HG03521 (cell line): ENCODE measurements at regions not wholly inside any gene's neighbourhood (a gene's known extent, or its start where the extent isn't known, plus 50 kb on each side); places are given as distances from the start of the nearest gene placed in this dataset.
"Not testable (repeated sequence)": the region's sequence is repeated elsewhere in the genome, so short reads cannot be mapped to it uniquely, and the experiment has no call there.

Experiments used
- ATAC-seq: cut with Tn5 transposase; IDR thresholded peaks from one replicate; pipeline ENCODE4 v1.9.1; 2021; ENCODE audit warnings: mild to moderate bottlenecking, moderate library complexity; ENCODE audit not compliant: unreplicated experiment

GRCh38 chr4:127307996-127308395, 324.8 kb upstream of the INTU start:
- no peak for ATAC-seq

- ATAC-seq: no peak
Measured at GRCh38 chr4:127309369-127310102, 323.2 kb upstream of the INTU start.

GRCh38 chr4:127311371-127311770, 321.4 kb upstream of the INTU start:
- ATAC-seq: no peak

- ATAC-seq: no peak
Measured at GRCh38 chr4:127311924-127312323, 320.8 kb upstream of the INTU start.

- no peak for ATAC-seq
Measured at GRCh38 chr4:127313767-127314166, 319.0 kb upstream of the INTU start.

- no peak for ATAC-seq
Measured at GRCh38 chr4:127327491-127327890, 305.3 kb upstream of the INTU start.

GRCh38 chr4:127335073-127335620, 297.6 kb upstream of the INTU start:
- no peak for ATAC-seq

GRCh38 chr4:127335732-127336131, 297.0 kb upstream of the INTU start:
- ATAC-seq: no peak

- ATAC-seq: not testable (repeated sequence)
Measured at GRCh38 chr4:127343123-127343522, 289.6 kb upstream of the INTU start.

- no peak for ATAC-seq
Measured at GRCh38 chr4:127344071-127344470, 288.7 kb upstream of the INTU start.

GRCh38 chr4:127347936-127348335, 284.8 kb upstream of the INTU start:
- ATAC-seq: no peak

- no peak for ATAC-seq
Measured at GRCh38 chr4:127352220-127353113, 280.3 kb upstream of the INTU start.

- ATAC-seq: no peak
Measured at GRCh38 chr4:127355743-127356142, 277.0 kb upstream of the INTU start.

GRCh38 chr4:127357765-127358164, 275.0 kb upstream of the INTU start:
- ATAC-seq: no peak

GRCh38 chr4:127362686-127363085, 270.1 kb upstream of the INTU start:
- no peak for ATAC-seq

GRCh38 chr4:127364397-127364796, 268.4 kb upstream of the INTU start:
- ATAC-seq: no peak

GRCh38 chr4:127364911-127365310, 267.8 kb upstream of the INTU start:
- no peak for ATAC-seq

GRCh38 chr4:127370604-127371003, 262.2 kb upstream of the INTU start:
- ATAC-seq: no peak

- no peak for ATAC-seq
Measured at GRCh38 chr4:127379499-127379898, 253.3 kb upstream of the INTU start.

- ATAC-seq: not testable (repeated sequence)
Measured at GRCh38 chr4:127379948-127380347, 252.8 kb upstream of the INTU start.

- no peak for ATAC-seq
Measured at GRCh38 chr4:127383666-127384065, 249.1 kb upstream of the INTU start.

- ATAC-seq: no peak
Measured at GRCh38 chr4:127394516-127394915, 238.2 kb upstream of the INTU start.
